GM19240 (cell line): ENCODE measurements at regions not wholly inside any gene's neighbourhood (a gene's known extent, or its start where the extent isn't known, plus 50 kb on each side); places are given as distances from the start of the nearest gene placed in this dataset.

Experiments used
- DNase-seq: peaks from one replicate; pipeline ENCODE4 v3.0.0; 2011; ENCODE audit warnings: low spot score; ENCODE audit not compliant: insufficient read length

DNA sequence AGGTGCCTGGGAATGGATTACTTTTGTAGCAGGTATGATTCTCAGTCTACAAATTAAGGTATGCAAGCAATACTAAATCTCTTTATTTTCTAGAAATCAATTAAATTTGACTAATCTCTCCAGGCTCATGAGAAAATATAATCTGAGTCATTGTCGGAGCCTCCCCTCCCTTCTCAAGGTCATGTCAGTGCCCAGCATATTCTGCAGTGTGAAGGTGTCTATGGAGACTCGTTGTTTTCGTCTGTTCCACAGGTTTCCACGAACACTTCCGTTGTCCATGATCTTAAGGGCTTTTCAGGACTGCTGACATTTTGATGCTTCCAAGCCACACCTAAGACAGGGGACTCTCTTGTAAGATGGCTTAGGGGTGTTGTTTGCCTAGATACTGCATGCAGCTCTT is 56.6 kb upstream of the SCOC start:
- DNase-seq: no peak

- no peak for DNase-seq
Observed at GRCh38 chr4:140315970-140316369, 57.5 kb upstream of the SCOC start.

GRCh38 chr4:140315438-140315837 is 58.0 kb upstream of the SCOC start:
- DNase-seq: no peak

DNA sequence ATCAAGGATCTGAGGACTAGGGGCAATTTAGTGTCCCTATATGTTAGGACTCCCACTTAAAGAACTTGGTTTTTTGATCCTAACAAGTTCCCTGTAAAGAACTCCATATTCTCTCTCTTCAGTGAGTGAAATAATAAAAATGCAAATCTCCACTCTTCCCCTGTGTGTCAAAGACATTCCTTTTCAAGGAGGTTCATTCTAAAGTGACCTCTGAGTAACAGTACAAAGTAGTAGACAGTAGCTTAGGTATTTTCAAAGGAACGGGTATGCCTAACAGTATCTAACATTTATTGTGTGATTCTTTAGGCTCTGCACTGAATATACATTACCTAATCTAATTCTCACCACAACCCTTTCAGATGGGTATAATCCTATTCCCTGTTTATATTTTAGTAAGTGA is 58.4 kb upstream of the SCOC start:
- no peak for DNase-seq

- no peak for DNase-seq
Observed at GRCh38 chr4:140312100-140312499, 61.3 kb upstream of the SCOC start.

DNA sequence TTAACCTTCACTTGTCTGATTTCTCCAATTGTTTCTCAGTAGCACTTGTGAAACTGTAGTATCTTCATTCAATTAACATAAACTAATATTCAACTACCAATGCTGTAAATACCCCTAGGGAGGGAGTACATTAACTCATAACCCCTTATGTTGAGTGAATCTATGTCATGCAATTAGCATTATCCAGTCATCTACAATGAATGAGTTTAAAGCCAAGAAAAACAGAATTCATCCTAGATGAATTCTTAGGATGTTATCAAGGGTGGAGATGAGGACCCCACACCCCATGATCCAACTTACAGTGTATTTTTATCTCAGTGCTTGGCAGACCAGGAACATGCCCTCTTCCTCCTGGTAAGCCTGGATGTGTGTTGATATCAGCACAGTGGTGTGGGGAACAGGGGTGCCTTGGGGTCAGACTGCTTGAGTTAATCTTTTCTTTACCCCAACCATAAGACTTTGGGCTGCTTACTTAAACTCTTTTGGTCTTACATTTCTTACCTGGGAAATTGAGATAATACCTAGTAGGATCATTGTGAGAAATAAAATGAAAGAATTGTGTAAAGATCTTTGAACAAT is 62.1 kb upstream of the SCOC start:
- DNase-seq: no peak

- DNase-seq: no peak
Observed at GRCh38 chr4:140309124-140309870, 64.1 kb upstream of the SCOC start.

DNA sequence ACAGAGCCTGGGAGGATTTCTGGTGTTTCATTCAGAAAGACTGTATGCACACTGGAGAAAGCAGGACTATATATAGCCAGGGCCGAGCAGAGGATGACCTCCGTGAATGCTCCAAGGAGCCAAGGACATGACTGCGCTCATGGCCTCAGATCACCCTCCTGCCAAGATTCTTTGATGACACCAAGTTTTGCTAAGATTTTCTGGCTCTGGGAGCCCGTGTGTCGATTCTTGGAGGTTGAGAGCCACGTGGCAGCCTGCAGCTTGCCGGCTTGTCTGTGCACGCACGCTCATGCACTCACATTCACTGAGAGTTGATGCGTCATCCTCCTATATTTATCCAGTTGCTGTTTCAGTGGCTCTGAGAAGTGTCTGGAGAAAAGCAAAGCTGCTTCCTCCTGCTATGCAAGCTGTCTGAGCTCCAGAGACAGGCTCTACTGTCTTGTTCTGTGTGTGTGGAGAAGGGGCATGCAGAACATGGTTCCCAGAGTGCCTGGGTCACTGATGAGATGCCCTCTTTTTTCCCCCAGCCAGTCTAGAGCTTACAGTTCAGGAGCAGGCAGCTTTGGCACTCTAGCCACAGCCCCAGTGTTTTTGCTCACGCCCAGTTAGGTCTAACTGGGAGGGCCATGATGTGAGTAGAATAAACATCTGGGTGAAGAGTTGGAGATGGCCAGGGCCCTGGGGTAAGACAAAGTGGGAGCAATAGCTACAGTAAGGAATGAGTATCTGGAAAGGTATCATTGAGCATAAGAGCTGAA is 64.9 kb upstream of the SCOC start:
- DNase-seq: no peak

- DNase-seq: no peak
Observed at GRCh38 chr4:140305053-140305452, 68.4 kb upstream of the SCOC start.

- DNase-seq: no peak
Observed at GRCh38 chr4:140304346-140304745, 69.1 kb upstream of the SCOC start.

GRCh38 chr4:140302151-140302859 is 71.1 kb upstream of the SCOC start:
- no peak for DNase-seq

- no peak for DNase-seq
Observed at GRCh38 chr4:140300271-140300970, 73.0 kb upstream of the SCOC start.

DNA sequence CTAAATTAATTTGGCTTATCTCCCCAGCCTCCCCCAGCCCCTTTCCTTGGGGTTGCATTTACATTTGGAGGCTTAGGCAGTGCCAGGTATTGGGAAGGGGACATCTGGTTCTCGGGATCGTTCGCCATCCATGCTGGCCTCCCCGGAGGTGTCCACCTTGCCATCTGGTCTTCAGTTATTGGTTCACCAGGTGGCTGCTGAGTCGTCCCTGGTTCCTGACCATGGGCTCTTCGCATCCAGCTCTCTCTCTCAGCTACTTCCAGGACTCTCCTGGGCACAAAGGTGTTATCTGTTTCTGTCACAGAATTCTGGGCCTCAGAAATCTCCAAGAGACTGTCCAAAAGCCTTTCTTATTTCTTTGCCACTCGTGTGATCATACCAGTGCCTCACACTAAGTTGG is 75.4 kb upstream of the SCOC start:
- no peak for DNase-seq

DNA sequence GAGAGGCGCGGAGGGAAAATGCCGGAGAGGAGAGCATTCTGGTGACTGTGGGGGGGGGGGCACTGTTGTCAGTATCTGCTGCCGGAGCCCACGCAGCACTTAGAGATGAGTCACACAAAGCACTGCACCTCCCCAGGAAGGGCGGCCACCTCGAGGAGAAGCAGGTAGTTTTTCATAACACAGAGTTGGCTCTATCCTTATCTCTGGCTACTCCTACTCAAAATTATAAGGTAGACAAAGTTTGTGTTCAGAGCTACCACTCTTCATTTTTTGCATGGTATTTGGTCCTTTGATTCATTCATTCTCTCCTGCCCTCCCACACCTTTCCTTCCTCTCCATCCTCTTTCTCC is 76.2 kb upstream of the SCOC start:
- no peak for DNase-seq

GRCh38 chr4:140296335-140297220 is 76.9 kb upstream of the SCOC start:
- no peak for DNase-seq

DNA sequence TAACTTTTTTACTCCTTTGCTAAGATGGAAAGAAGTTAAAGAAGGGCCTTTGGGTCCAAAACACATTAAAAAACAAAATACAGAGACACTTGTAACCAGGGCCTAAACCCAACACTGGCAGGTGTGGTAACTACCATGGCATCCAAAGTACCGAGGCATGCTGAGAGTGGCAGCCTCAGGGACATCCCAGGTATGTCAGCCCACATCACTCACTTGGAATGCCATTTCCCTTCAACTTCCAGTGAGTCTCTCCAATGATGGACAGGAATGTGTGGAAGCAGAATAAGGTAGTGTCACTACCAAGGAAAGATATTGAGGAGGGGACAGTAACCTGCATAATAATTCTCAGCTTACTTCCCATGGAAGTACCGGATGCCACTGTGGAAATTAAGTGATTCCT is 79.5 kb upstream of the SCOC start:
- DNase-seq: no peak

GRCh38 chr4:140291259-140291658 is 82.2 kb upstream of the SCOC start:
- DNase-seq: no peak

DNA sequence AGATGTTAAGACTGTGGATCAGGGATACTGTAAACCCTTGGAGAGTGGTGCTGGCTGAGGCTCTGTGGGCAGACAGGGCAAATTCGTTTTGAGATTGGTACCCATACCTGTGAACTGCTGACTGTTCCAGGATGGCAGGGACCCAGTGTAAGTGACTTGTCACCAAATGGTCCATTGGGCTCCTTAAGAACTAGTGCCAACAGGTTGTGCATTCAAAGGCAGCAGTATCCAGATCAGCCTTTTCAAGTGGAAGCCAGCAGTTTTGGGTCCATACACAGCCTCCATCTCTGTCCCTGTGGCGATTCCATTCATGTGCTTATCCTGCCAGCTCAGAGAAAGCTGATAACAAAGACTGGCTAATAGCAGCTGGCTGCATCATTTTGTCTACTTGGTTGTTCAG is 84.0 kb upstream of the SCOC start:
- DNase-seq: no peak

- DNase-seq: no peak
Observed at GRCh38 chr4:140286456-140286855, 87.0 kb upstream of the SCOC start.

DNA sequence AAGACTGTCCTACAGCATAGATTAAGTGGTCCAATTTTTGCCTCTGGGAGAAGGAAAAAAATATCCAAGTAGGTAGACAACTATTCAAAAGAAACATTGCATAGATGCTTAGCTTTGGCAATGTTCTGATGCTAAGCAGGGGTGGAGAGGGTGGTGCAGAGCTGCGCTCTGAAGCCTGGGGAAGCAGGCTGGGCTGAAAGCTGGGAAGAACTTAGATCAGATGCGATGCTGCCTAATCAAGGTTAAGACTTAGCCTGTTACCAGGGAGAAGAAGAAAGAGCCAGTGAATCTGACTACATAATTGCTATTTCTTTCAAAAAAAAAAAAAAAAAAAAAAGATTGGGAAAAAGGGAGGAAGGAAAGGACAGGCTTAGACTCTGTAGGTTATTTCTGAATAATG is 89.0 kb upstream of the SCOC start:
- DNase-seq: no peak
